Progenitor cell of endocrine pancreas (in vitro differentiated cells): ENCODE measurements at regions not wholly inside any gene's neighbourhood (a gene's known extent, or its start where the extent isn't known, plus 50 kb on each side); places are given as distances from the start of the nearest gene placed in this dataset.

Experiments used
- DNase-seq: peaks from one replicate; pipeline ENCODE4 v3.0.0; 2021; ENCODE audit warnings: low spot score; ENCODE audit not compliant: unreplicated experiment
- H3K27ac Mint-ChIP-seq: 2 replicates; pipeline ENCODE4 v1.8.0; 2021; ENCODE audit warnings: mild to moderate bottlenecking, moderate library complexity, mixed read lengths
- H3K27me3 Mint-ChIP-seq: 2 replicates; pipeline ENCODE4 v1.8.0; 2021; ENCODE audit warnings: mixed read lengths
- H3K36me3 Mint-ChIP-seq: 2 replicates; pipeline ENCODE4 v1.8.0; 2022; ENCODE audit warnings: mixed read lengths; ENCODE audit not compliant: insufficient read depth
- H3K4me1 Mint-ChIP-seq: 2 replicates; pipeline ENCODE4 v1.8.0; 2021; ENCODE audit warnings: low read depth, mixed read lengths
- H3K4me3 Mint-ChIP-seq: 2 replicates; pipeline ENCODE4 v1.8.0; 2021; ENCODE audit warnings: low read depth, mild to moderate bottlenecking, moderate library complexity, mixed read lengths
- H3K9me3 Mint-ChIP-seq: 2 replicates; pipeline ENCODE4 v1.8.0; 2021; ENCODE audit warnings: low read depth, mixed read lengths
- CTCF ChIP-seq: fragments of 200-600 bp; sonication (generic); IDR thresholded peaks from one replicate; pipeline ENCODE4 v1.5.0; 2021; ENCODE audit warnings: antibody characterized with exemption, mild to moderate bottlenecking; ENCODE audit not compliant: unreplicated experiment

GRCh38 chr4:133574248-133574647 lies 425.2 kb downstream of the PCDH10 start:
- no peaks in the 10 kb centered on the region for H3K4me1 Mint-ChIP-seq
- no peak for DNase-seq
- no peak overlapping the region for H3K4me3 Mint-ChIP-seq

GRCh38 chr4:133565379-133565778 lies 416.3 kb downstream of the PCDH10 start:
- TF ChIP-seq CTCF, result no peak
- Mint-ChIP-seq H3K36me3 (no peaks in the 10 kb centered on the region), H3K27me3 (no peaks in the 10 kb centered on the region), H3K4me3 (no peak overlapping the region), H3K27ac (no peak overlapping the region), H3K4me1 (no peaks in the 10 kb centered on the region), H3K9me3 (peaks cover 3% of the 10 kb centered on the region)
- no peak for DNase-seq

More at GRCh38 chr4:133574248-133574647, 425.2 kb downstream of the PCDH10 start:
- Mint-ChIP-seq H3K27me3 (no peaks in the 10 kb centered on the region), H3K9me3 (no peaks in the 10 kb centered on the region), H3K27ac (no peak overlapping the region), H3K36me3 (no peaks in the 10 kb centered on the region)
- TF ChIP-seq CTCF, result no peak

- Mint-ChIP-seq H3K36me3 (no peaks in the 10 kb centered on the region), H3K27me3 (no peaks in the 10 kb centered on the region), H3K9me3 (peaks cover 3% of the 10 kb centered on the region), H3K27ac (no peak overlapping the region), H3K4me1 (no peaks in the 10 kb centered on the region), H3K4me3 (no peak overlapping the region)
- no peak for TF ChIP-seq CTCF
- DNase-seq, result no peak
Observed at GRCh38 chr4:133559987-133560386, 410.9 kb downstream of the PCDH10 start.

- no peaks in the 10 kb centered on the region for H3K27me3 Mint-ChIP-seq
- no peaks in the 10 kb centered on the region for H3K36me3 Mint-ChIP-seq
- H3K4me1 Mint-ChIP-seq, result no peaks in the 10 kb centered on the region
- TF ChIP-seq CTCF, result no peak
- no peaks in the 10 kb centered on the region for H3K9me3 Mint-ChIP-seq
- H3K4me3 Mint-ChIP-seq, result no peak overlapping the region
- DNase-seq, result no peak
- H3K27ac Mint-ChIP-seq, result no peak overlapping the region
Observed at GRCh38 chr4:133555671-133556070, 406.6 kb downstream of the PCDH10 start.

GRCh38 chr4:133550436-133550835 lies 401.3 kb downstream of the PCDH10 start:
- no peak for TF ChIP-seq CTCF
- Mint-ChIP-seq H3K4me1 (no peaks in the 10 kb centered on the region), H3K4me3 (no peak overlapping the region), H3K27me3 (no peaks in the 10 kb centered on the region), H3K36me3 (no peaks in the 10 kb centered on the region), H3K27ac (no peak overlapping the region), H3K9me3 (no peaks in the 10 kb centered on the region)
- DNase-seq, result no peak
